ENCODE measurements at regions not wholly inside any gene's neighbourhood (a gene's known extent, or its start where the extent isn't known, plus 50 kb on each side); places are given as distances from the start of the nearest gene placed in this dataset.
"Not testable (repeated sequence)": the region's sequence is repeated elsewhere in the genome, so short reads cannot be mapped to it uniquely, and the experiment has no call there.

- not testable (repeated sequence) for ATAC-seq
Measured at GRCh38 chr2:8250290-8250689, 431.6 kb upstream of the ID2 start.

- ATAC-seq: no peak
Measured at GRCh38 chr2:8251291-8251690, 430.6 kb upstream of the ID2 start.

DNA sequence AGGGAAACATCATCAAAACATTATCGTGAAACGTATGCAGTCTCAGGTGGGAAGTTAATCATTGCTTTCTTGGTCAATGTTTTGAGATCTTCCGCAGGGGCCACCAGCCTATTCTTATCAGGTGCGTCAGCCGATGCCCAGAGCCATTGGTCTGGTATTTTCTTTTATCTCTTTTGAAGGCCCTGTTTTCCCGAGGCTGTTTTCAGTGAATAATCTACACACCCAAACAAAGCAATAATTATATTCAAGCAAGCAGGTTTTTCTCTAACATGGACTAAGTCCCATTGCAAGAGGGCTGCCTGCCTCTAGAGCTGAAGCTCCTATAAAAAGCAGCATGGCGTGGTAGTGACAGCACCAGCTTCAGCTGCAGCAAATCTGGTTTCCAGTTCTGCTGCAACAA is 430.0 kb upstream of the ID2 start:
- ATAC-seq: no peak

DNA sequence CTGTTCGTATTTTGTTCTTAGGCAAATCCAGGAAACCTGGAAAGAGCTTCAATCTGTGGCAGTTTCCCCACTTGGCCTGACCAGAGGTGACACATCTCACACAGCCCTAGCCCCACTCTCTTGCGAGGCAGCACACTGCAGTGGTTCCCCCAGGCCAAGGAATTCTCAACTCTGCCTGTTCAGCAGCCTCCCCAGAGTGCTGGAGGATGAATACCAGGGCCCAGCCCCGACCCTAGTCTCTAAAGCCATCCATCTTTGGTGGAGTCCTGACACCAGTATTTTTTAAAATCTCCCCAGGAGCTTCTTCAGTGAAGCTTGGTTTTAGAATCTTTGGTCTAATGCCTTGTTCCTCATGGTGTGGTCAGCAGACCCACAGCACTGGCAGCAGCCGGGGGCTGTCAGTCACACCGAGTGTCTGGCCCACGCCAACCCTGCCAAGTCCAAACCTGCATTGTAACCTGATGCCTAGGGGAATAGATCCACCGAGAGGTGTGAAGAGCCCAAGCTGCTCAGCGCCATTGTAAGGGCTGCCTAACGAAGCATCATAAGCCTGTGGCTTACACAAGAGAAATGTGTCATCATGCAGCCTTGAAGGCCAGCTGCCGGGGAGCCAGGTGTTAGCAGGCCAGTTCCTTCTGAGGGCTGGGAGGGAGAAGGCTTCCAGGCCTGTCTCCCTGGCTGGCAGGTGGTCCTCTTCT is 428.7 kb upstream of the ID2 start:
- ATAC-seq: no peak

GRCh38 chr2:8253781-8254180 is 428.1 kb upstream of the ID2 start:
- ATAC-seq: no peak

- not testable (repeated sequence) for ATAC-seq
Measured at GRCh38 chr2:8254214-8254613, 427.6 kb upstream of the ID2 start.

DNA sequence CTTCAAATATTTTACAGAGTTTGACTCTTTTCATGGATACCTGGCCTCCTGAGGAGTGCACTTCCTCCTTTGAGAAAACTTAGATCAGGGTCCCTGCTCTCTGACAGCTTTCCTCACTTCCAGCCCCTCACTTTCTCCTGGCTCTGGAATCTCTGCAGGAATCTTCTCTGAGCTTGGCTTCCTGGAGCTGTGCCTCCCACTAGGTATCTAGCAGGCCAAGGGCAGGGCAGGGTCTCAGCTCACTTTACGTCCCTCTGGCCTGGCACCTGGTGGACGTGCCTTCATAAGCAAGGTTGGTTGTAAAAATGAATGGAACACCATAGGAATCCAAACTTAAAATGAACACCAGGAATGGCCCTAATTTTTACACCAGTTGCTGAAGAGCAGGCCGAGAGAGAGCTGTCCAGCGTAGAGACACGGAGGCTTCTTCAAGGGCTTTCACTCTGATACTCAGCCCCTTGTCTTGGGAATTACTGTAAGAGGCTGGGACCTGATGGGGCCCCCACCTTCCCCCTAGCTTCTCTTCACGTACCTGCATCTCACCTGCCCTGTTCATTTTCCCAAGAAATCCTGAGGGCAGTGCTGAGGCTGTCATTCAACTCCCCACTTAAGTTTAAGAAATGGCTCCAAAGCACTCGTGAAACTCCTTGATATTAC is 426.9 kb upstream of the ID2 start:
- no peak for ATAC-seq

- ATAC-seq: no peak
Measured at GRCh38 chr2:8255448-8255800, 426.4 kb upstream of the ID2 start.

DNA sequence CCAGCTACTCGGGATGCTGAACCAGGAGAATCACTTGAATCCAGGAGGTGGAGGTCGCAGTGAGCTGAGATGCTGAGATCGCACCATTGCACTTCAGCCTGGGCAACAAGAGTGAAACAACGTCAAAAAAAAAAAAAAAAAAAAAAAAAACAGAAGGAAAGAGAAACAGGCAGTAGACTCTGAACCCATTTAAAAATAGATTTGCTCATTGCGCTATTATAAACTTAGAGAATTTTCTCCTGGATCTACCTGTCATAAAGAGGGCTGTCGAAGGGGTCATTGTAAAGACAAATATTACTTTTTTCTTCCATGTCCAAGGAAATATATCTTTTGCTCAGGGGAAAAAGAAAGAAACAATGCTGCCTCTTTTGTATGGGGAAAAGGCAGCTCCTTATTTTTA is 425.0 kb upstream of the ID2 start:
- ATAC-seq: no peak

DNA sequence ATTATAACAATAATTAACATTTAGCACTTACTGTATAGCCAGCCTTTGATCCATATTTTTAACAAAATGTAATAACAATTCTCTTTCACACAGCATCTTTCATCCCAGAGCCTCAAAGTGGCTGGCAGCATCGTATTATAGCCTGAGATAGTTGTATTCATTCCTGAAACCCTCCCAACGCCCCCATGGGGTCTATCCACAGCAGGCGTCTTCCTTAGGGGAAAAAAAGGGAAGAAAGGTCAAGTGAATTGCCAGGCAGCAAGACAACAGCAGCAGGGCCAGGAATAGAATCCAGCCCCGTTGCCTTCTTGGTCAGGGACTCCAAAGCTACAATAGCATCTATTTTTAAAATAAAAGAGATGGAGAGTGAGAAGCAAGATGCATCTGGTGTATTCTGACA is 424.4 kb upstream of the ID2 start:
- ATAC-seq: no peak

DNA sequence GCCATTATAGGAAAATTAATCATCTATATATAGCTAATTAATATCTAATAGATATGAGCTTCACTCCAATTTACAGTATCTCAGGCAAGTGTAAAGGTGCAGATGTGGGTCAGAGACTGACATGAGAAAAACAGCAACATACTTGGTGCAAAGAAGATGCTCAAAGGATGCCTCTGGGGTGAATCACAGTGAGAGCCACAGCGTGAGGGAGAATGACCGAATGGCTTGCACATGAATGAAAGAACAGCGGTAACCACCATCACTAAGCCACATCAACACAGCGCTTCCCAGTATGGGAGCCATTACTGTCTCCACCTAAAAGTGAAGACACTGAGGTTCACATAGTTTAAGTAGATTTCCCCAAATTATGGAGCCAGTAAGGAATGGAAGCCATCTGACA is 423.4 kb upstream of the ID2 start:
- ATAC-seq: no peak

DNA sequence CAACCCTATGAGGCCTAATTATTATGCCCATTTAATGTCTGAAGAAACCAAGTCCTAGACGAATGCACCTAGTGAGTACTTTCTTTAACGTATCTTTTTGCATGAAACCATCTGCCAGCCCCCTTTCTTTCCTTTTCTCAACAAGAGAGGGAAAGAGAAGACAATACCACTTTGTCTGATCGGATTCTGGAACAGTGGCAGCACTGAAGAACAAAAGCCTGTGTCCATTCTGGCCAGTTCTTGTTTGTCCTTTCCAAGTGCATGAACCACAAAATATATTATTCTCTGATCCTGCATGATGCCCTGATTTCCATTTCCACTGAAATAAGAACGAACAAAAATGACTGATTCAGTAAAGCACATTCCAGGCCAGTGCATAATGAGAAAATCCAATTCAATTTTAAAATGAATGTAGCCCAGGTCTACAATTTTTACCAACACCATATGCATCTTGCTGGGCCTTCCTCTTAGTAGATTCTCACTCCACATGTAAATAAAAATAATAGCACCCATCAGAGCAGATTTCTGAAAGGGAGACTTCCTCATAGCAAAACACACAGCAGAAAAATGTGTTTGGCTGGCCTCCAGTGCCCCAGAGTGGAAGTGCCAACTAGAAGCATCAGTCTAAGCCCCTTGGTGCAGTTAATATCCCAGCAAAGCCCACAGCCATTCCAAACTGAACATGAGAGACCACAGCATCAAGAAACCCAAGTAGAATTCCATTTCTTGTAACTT is 422.6 kb upstream of the ID2 start:
- no peak for ATAC-seq

DNA sequence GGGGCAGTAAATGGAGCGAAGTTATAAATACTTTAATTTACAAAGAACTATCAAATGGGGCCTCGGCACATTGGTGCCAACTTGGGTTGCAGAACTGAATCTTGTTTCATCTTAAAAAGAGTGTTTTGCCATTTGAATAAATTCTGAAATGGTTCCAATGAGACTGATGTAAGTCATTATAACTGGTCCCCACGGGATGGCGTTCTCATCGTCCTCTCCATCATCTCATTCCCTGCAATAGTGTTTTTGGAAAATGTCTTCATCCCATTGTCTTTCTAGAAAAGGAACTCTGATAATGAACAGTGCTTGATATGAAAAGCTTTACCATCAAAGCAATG is 422.0 kb upstream of the ID2 start:
- ATAC-seq: no peak

GRCh38 chr2:8260213-8260612 is 421.6 kb upstream of the ID2 start:
- ATAC-seq: no peak

- no peak for ATAC-seq
Measured at GRCh38 chr2:8263901-8264300, 418.0 kb upstream of the ID2 start.

DNA sequence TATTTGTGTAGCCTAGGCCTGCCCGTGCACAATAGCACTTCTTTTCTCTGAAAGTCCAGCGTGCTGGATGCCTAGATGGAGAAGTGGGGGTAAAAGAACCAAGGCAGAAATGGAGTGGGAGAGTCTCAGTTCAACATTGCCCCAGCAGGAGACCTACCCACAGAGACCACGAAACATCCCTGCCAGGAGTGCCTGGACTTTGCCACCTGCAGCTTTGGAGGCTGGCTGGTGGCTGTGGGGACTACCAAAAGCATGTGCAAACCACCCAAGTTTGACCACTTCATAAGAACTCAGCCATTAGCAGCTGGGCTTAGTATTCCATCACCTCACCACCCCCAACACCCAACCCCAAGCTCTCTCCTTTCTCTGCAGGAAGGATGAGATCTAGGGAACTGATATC is 416.9 kb upstream of the ID2 start:
- no peak for ATAC-seq

- ATAC-seq: no peak
Measured at GRCh38 chr2:8265476-8266226, 416.2 kb upstream of the ID2 start.

- ATAC-seq: no peak
Measured at GRCh38 chr2:8266563-8266962, 415.3 kb upstream of the ID2 start.

DNA sequence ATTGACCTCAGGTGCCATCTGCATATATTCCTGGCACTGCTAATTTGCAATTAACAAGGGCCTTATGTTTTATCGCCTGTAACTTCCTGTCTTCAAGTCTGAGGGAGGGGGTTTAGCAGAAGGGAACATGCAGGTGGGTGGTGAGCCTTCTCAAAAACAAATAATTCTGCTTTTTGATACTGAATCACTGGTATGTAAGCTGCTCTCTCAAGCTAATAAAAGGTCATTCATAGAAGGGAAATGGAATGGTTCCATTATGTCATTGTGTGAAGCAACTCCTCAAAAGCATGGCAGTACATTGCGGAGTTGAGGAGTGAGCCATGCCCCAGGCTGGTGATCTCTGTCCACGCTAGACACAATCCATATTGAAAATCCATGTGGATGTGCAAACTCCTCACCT is 414.8 kb upstream of the ID2 start:
- no peak for ATAC-seq

DNA sequence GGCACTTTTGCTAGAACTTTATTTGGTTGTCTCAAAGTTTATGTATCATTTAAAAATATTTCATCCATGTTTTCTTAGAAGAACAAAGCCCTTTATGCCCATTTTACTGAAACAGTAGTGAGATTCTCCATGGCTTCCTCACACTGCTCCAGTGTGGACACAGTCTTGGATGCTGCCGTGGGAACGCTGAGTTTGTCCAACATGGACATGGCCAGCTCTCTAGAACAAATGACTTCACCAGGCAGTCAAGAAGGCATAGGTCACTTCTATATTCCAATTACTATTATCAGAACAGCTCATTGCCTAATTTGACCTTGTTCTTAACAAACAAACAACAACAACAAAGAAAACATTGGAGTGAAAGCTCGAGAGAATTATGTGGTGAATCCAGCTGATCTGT is 414.1 kb upstream of the ID2 start:
- ATAC-seq: no peak

DNA sequence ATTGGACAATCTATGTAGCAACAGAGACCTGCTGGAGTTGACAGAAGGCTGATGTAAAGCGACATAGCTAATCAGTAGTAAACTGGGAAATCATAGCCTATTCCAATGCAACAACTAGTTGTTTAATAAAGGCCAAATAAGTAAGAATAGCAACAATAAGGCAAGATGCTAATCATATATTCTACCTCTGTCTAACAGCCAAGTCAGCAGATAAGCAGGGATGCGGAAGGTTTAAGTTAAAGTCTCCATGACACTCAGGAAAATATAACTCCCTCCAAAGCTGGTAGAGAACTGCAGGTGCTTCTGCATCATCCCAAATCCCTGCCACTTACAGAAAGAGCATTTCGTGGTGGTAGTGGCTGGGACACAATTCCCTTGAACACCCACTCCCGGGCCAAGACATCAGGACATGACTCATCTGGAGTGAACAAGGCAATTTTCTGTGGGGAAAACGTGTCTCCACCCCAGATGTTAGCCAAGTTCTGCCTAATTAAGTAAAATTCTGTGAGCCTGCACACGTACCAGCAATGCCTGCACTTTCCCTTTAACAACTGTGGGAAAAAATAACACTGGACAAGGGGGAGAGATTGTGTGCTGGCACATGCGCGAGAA is 413.6 kb upstream of the ID2 start:
- ATAC-seq: no peak

GRCh38 chr2:8270699-8271098 is 411.2 kb upstream of the ID2 start:
- no peak for ATAC-seq

DNA sequence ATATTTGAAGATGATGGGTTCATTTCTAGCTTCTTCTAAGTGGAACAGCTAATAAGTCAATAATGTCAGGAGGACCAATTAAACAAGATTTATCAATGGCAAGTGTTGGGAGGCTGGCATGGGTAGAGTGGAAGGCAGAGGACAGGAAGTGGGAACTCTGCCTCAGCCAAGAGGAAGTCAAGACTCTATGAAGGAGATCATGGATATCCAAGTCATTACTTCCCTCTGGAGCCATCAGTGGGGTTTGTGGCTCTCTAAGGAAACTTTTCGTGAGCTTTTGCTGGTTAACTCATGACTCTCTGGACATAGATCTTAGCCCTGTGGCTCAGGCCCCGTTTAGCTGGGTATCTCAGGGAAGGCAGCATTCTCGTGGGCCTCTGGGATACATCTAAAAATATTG is 410.4 kb upstream of the ID2 start:
- ATAC-seq: no peak
